ENCODE measurements at regions not wholly inside any gene's neighbourhood (a gene's known extent, or its start where the extent isn't known, plus 50 kb on each side); places are given as distances from the start of the nearest gene placed in this dataset.
A peak's percentile ranks its signal among the peaks of the same experiment; 100 is the strongest.

DNA sequence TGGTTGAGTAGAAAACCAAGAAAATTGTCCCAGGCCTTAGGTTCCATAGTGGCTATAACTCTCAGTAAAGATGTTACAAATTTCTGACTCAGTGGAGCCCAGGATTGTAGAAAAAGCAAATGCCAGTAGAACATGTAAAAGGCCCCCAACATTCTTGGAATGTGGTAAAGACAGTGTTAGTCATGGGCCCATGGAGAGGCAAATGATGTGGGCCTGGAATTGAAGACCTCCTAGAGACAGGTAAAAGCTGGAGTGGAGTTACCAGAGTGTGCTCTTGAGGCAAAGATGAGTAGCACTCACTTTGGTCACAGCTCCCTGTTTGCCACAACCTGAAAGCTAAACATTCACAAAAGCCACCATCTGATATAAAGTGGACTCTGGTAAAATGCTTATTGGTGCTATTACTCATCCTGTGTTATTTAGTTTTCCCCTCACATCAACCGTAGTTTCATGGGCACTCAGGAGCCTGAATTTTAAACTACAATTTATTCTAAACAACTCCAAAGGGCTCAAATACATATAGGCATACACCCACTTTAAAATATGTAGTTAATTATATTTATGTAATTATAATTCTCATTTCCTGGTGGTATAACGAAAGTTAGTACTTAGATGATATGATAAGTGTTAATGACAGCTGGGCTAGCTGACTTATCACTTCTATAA, 359.6 kb upstream of the NECTIN3 start:
- FAIRE-seq = no peak

DNA sequence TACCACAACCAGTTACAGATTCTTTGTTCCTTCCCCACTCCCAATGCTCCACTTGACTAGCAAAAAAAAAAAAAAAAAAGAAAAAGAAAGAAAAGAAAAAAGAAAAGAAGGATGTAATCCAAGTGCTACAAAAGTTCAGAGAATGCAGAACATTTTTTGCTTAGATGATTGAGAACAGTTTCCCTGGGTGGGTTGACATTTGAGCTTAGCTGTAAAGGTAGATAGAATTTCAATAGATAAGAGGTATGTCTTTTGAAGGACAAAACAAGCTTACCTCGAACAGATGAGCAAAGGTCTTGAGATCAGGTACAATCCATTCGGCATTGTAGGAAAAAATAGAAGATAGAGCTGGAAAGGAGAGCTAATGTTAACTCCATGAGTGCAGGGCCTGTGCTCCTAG, 344.6 kb upstream of the NECTIN3 start:
- FAIRE-seq = no peak

DNA sequence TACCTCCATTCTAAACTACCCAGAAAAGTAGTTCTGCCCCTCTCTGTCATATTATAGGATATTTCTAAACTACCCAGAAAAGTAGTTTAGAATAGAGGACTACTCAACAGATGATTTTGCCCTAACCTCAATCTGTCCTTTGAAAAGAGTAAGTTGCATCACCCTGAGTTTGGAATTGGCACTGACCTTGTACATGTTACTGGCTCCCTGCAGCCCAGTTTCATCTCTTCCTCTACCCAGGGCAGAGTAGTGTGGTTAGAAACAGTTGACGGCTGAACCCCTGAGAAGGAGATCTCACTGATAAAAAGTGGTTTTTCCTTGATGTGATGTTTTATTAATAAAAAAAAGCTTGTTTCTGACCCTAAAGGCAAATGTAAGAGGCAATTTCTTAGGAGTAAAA, 340.5 kb upstream of the NECTIN3 start:
- no peak for FAIRE-seq

DNA sequence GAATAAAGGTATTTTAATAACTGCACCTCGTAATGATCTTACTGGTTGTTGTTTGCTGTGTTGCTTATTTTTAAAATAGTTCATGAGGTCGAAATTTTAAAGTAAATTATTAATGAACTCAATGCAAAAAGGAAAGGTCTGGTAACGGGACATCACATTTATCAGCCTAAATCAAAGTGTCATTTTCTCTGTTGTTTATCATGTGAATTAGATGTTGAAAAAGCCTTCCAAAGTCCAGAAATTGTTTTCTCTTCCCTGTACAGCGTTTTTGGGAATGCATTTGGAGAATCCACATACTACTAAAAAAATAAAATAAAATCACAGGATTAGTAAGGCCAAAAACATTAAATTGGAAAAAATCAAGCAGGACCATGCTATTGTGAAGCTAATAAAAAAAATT, 339.2 kb upstream of the NECTIN3 start:
- FAIRE-seq = no peak

DNA sequence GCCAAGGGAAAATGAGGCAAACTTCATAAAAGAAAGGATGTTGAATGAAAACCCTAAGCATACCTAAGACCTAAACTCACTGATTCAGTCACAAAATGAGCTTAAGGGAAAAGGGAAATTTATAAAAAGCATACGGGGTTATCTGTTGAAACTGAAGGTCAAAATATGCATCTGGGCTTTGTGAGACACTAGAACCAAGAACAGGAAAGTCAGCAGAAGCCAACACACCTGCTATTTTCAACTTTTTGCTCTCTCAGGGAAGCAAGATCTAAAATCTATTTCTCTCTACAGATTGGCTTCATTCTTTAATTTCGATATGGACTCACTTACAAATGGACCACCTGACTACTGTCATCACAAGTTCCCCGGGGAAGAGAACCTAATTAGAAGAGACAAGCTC, 338.6 kb upstream of the NECTIN3 start:
- no peak for FAIRE-seq

DNA sequence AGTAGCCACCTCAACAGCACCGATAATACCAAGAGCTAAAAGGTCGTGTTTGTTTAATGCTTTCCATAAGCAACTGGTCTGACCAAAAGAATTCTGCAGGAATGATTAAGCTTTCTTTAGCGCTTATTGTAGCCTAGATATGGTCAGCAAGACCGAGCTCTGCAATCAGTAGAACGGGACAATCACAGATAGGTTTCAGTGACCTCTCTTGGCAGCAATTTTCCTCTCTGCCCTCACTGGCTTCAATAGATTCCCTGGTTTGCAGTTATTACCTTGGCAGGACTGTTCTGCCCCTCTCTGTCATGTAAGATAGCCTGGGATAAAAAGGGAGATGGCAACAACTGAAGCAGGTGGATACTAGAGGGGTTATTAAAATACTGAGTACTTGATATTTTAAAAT, 337.1 kb upstream of the NECTIN3 start:
- FAIRE-seq = no peak

DNA sequence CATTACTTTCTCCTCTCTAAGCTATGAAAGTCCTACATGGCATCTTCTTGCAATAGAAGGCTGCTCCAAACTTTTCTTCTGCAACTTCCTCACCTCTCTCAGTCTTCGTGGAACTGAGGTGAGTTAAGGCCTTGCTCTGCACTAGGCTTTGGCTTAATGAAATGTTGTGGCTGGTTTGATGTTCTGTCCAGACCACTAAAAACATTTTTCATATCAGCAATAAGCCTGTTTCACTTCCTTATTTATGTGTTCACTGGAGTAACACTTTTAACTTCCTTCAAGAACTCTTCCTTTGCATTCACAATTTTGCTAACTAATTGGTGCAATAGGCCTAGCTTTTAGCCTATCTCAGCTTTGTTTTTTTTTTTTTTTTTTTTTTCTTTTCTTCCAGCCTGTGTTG, 335.3 kb upstream of the NECTIN3 start:
- no peak for FAIRE-seq

DNA sequence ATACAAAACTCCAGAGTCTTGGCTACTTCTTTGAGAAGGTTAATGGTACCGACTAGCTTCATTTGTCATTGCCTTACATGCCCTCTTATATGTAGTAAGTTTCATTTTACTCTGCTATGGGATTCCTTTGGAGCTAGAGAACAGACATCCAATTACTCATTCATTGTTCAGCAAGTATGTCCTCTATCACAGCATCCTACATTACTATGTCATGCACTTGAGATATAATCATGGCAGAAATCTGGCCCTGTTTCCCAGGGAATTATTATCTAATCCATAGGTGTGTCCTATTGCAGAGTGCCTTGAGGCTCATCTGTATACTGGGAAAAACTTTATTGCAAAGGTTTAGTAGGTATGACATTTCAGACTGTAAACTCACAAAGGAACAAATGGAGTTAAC, 333.1 kb upstream of the NECTIN3 start:
- FAIRE-seq = no peak

DNA sequence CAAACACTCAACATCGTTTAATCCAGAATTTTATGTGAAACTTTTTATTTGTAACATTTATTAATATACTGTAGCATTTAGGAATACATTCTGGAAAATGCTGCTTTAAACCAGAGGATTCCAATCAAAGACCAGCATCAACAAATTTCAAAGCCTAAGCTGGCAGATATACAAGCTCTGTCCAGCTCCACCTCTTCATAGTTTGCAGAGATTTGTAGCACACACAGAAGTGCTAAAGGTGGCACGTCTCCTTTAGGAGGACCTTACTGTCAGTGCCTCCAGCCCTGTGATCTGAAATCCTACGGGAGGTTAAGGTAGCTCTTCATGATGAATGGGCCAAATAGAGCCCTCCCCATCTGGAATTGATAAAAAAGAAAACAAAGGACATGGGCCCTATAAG, 329.7 kb upstream of the NECTIN3 start:
- FAIRE-seq = no peak

DNA sequence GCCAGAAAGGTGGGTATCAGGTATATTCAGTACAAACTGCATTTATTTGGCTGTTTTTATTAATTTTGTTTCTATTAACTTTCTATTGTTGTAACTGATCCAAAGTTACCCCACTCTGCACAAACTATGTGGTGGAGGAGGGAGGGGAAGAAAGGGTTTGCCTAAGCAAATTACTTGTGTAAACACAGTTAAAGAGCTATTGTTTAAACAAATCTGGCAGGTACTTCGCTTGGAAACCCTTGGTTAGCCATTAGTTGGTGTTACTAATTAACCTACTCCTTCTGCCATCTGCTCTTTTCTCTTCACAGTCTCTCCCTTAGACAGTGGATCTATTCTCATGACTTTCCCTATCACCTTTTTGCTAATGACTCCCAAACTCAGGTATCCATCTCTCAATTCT, 328.4 kb upstream of the NECTIN3 start:
- peak; percentile 100 for FAIRE-seq

DNA sequence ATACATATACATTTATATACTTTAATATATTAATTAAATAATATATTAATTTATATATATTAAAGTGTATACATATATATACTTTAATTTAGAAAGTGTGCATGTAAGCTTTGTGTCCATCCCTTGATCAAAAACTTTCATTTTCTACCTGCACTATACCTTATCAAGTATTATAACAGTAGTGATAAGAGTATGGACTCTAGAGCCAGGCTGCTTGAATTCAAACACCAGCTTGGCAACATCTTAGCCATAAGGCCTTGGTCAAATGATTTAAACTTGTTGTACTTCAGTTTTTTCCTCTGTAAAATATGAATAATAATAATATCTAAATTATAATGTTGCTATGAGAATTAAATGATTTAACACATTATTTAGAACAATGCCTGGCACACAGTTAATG, 327.6 kb upstream of the NECTIN3 start:
- peak; percentile 17 for FAIRE-seq

DNA sequence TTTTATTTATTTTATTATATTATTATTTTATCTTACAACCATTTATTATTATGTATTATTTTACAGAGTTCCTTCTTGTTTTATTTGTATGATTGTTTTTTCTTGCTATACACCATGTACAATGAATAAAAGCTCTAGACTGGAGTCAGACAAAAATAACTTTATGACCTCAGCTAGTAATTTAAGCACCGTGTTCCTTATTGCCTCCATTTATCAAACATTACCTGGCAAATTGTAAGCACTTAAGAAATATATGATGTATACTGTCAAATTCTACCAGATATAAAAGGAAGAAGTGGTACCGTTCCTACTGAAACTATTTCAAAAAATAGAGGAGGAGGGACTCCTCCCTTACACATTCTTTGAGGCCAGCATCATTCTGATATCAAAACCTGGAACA, 326.9 kb upstream of the NECTIN3 start:
- peak; percentile 81 for FAIRE-seq

DNA sequence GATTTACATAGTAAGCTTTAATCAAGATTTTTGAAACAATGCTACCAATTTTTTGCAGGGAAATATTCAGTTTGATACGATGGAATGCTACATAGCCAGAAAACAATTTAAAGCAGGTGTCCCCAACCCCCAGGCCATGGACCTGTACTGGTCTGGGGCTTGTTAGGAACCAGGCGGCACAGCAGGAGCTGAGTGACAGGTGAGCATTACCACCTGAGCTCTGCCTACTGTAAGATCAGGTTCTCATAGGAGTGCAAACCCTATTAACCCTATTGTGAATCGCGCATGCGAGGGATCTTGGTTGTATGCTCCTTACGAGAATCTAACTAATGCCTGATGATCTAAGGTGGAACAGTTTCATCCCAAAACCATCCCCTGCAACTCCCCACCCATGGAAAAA, 322.6 kb upstream of the NECTIN3 start:
- FAIRE-seq = no peak

DNA sequence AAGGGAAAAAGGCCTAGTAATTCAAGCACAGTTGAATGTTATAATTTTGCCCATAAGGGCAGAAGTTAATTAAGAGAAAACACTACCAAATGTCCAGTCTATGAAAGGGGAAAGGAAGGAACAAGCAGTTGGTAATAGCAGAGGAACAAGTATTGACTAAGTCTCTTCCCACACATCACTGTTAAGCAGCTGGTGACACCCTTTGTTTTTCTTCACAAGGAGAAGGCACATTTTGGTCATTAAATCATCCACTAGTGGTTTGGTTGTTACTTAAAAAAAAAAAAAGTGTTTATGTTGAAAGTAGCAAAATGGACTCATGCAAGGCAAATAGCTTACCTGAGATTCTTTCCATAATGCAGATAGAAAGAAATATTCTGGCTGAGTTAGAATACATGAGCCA, 321.4 kb upstream of the NECTIN3 start:
- FAIRE-seq = peak; percentile 17

DNA sequence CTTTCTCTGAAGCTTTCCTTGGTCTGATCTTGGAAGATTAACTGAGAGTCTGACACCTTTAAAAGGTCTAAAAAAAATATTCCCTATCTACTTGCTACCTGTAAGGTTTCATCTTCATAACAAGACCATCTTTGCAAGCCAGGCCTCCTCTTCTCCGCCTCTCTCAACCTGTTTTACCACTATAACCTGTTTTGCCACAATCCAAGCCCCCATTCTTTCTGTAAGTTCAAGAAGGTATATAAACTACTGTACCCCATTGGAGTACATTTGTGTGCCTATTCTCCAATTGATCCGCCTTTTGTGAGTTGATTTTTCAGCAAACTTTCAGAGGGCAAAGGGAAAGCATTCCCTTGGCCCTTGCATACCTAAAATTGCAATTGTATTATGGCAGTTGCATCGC, 319.3 kb upstream of the NECTIN3 start:
- FAIRE-seq = no peak

DNA sequence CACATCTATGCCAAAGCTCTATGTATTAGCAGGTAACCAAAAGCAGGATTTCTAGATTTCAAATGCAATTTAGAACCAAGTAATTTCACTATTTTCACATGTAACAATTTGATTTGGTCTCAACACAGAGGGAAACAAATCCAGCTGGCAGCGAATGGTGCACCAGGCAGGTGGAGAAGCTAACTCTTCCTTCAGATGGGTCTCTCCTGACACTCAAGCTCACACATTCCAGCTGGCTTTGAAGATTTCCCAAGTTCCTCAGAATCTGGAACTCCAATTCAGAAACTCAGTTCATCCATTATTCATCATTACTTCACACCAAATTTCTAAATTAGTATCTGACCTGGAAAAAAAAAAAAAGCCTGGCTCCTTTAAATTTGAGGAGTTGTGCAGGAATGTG, 318.1 kb upstream of the NECTIN3 start:
- no peak for FAIRE-seq

DNA sequence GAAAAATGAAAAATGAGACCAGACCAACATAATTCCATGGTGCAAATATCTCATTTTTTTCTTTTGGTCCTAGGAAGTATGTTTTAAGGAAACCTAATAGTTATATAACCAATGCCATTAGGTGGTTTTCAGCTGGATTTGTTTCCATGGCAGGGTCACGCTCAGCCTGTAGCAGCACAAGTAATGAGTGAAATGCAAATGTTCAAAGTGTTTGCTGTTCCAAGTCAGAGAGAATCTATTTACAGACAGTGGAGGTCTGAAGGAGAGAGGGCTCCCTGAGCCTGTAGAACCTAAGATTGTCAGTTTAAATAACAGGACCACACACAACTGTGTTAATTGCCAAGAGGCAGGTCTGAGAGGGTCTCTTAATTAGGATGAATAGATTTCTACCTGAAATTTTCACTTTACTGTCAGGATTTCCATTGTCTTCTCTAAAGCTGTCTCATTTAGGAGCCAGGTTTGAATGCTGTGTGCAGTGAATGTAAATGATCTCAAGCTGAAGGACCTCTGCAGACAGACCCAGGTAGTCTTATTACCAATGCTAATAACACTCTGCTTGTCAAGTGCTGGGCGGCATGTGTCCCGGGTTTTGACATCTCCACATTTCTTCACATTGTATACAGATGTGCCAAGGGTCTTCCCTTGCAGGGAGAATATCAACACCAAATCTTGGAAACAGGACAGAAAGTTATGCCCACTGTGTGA, 317.3 kb upstream of the NECTIN3 start:
- peak; percentile 99 for FAIRE-seq

DNA sequence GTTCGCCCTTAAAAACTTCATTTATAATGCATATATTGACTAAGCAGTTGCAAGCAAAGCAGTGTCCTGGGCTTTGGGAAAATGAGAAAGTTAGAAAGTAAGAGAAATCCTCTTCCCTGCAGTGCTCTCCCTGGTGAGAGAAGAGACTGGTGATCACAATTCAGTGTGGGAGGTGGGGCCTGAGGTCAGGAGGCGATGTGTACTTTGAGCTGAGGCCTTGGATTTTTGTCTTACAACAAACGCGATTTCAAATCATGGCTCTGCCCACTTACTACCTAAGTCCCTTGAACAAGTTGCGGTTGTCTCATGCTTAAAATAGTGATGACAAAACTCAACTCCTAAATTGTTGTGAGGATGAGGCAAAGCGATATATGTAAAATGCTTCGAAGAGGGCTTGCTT, 316.3 kb upstream of the NECTIN3 start:
- FAIRE-seq = no peak

DNA sequence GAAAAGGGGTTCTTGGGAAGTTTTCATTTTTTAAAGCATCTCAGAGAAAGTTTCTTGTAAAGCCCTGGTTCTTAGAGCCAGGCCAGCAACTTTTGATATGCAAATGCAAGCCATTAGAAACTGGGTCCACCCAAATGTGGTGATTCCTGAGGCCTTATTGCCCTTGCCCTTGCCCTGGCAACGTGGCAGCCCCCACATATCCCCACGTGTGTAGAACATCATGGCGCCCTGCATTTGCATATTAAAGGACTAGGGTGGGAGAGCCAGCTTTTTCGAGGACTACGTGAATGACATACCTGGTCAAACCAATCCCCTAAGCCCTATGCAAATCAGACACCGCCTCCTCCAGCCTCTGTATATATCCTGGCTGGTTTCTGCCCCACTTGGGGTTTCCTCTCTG, 314.9 kb upstream of the NECTIN3 start:
- FAIRE-seq = no peak

DNA sequence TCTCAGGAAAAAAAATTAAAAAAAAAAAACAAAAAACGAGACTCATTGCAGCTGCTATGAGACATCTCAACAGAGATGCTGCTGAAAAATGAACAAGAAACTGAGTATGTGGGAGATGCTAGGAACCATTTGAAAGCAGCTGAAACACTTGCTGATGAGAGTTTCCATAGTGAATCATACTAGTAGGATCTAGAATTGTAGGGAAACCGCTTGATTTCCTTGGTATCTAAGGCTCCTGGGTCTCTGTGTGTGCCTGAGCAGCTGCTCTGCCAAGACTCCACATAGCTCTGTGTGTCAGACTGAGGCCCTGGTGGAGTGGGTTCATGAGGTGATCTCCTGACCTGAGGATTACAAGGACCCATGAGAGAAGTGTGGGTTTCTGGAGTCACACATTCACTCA, 313.4 kb upstream of the NECTIN3 start:
- no peak for FAIRE-seq

DNA sequence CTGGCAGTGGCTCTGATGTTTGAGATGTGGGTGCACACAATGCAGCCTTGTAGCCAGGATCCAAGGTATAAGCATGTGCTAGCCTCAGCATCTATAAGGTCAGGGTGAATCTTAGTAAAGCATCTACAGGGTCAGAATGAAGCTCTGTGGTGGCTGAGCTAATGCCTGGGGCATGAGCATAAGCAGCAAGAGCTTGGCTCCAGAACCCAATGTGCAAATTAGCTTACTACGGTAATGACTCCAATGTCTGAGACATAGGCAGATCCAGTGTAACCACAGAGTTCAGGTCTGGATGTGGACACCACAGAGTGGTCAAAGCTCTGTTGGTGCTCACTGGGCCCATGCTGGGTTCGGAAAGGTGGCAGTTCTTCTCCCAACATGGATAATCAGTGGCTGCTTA, 304.5 kb upstream of the NECTIN3 start:
- no peak for FAIRE-seq

DNA sequence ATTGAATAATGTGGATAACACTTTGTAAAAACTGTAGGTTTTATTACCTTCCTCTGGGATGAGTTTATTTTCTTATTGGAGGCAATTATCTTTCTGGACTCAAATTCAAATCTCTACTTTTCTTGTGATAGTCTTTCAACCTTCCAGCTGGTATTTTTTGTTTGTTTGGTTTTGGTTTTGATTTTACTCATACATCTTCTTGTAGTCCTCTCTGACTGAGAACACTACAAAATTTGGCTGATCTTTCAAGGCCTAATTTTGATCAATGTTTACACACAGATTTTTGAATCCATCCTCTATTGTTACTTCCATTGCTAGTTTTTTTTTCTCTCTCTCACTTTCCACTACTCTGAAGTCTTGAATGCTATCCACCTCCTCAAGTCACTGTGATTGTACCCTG, 303.8 kb upstream of the NECTIN3 start:
- no peak for FAIRE-seq

DNA sequence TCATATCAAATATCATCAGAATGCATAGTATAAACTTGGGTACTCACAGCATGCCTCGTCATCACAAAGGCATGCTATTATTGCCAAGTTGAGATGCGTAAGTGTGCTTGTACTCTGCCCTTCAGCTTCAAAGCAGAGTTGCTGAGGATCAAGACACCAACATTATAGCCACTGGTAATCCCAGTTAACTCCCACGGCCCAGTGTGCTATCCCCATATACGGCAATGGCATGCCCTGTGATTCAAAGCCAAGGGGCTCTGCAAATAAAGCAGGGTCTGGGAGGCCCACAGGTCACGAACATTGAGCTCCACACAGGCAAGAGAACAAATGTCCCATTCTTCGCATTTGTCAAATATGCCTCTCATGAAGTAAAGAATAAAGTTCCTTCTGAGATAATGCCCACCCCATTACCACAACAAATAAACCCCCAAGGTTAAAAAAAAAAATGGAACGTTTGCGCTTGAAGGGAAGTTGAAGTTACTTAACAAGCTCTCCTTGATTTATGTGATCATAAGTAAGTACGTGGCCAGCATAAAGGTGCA, 298.1 kb upstream of the NECTIN3 start:
- FAIRE-seq = no peak

DNA sequence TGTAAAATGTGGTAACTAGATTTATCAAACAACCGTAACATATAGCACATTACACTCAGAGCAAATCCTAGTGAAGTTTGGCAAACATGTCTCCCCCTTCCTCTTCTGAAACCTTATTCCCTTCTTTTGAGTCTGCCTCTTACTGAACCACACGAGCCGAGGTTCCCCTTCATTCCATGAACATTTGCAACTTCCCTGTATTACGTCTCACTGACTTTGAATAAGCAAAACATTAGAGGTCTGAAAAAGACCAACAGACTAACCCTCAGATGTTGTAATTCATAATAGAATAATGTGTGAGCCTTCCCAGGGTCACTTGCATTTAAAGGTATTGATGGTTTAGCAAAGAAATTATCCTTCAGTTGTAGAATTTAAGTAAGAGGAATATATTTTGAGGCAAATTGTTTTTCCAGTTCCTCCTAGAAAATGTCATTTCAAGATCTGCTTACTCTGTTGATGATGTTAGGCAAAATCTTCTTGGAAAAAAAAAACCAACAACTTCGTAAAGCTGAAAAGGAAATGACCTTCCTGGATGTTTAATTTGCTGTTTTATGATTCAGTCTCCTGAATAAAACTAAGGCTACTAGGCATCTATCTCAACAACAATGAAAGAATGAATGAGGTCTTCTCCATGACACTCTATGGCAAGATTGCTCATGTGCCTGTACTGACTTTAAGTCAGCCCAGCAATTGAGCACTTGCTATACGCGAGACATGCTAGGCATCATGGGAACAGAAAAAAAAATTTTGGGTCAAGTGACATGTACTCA, 296.9 kb upstream of the NECTIN3 start:
- peak; percentile 45 for FAIRE-seq
